HG02623 (cell line): ENCODE measurements at regions not wholly inside any gene's neighbourhood (a gene's known extent, or its start where the extent isn't known, plus 50 kb on each side); places are given as distances from the start of the nearest gene placed in this dataset.
"Not testable (repeated sequence)": the region's sequence is repeated elsewhere in the genome, so short reads cannot be mapped to it uniquely, and the experiment has no call there.

ENCODE experiments used
- ATAC-seq: cut with Tn5 transposase; IDR thresholded peaks from one replicate; pipeline ENCODE4 v1.9.1; 2021; ENCODE audit warnings: moderate library complexity; ENCODE audit not compliant: unreplicated experiment

GRCh38 chr11:42417691-42418090 lies 894.1 kb upstream of the API5 start:
- no peak for ATAC-seq

- no peak for ATAC-seq
Observed at GRCh38 chr11:42422090-42422489, 889.7 kb upstream of the API5 start.

GRCh38 chr11:42434911-42435310 lies 876.9 kb upstream of the API5 start:
- not testable (repeated sequence) for ATAC-seq

GRCh38 chr11:42444406-42444805 lies 867.4 kb upstream of the API5 start:
- ATAC-seq = no peak

GRCh38 chr11:42462558-42463310 lies 849.1 kb upstream of the API5 start:
- no peak for ATAC-seq

GRCh38 chr11:42465623-42466022 lies 846.2 kb upstream of the API5 start:
- ATAC-seq = no peak

- no peak for ATAC-seq
Observed at GRCh38 chr11:42473106-42473505, 838.7 kb upstream of the API5 start.

GRCh38 chr11:42482822-42483221 lies 829.0 kb upstream of the API5 start:
- no peak for ATAC-seq

GRCh38 chr11:42490506-42490905 lies 821.3 kb upstream of the API5 start:
- ATAC-seq = no peak

- no peak for ATAC-seq
Observed at GRCh38 chr11:42494459-42494858, 817.3 kb upstream of the API5 start.

- ATAC-seq = no peak
Observed at GRCh38 chr11:42498971-42499370, 812.8 kb upstream of the API5 start.

GRCh38 chr11:42502151-42502550 lies 809.6 kb upstream of the API5 start:
- no peak for ATAC-seq

- ATAC-seq = no peak
Observed at GRCh38 chr11:42521994-42522393, 789.8 kb upstream of the API5 start.

GRCh38 chr11:42524534-42525227 lies 787.1 kb upstream of the API5 start:
- peak; percentile 94 for ATAC-seq

GRCh38 chr11:42526426-42526825 lies 785.4 kb upstream of the API5 start:
- no peak for ATAC-seq

- no peak for ATAC-seq
Observed at GRCh38 chr11:42528471-42528870, 783.3 kb upstream of the API5 start.

GRCh38 chr11:42528911-42529310 lies 782.9 kb upstream of the API5 start:
- no peak for ATAC-seq

GRCh38 chr11:42536611-42537360 lies 775.0 kb upstream of the API5 start:
- no peak for ATAC-seq

- no peak for ATAC-seq
Observed at GRCh38 chr11:42542336-42542735, 769.5 kb upstream of the API5 start.

GRCh38 chr11:42543844-42544419 lies 767.9 kb upstream of the API5 start:
- ATAC-seq = no peak

- no peak for ATAC-seq
Observed at GRCh38 chr11:42544726-42545125, 767.1 kb upstream of the API5 start.
